Effector memory CD8-positive, alpha-beta T cell (primary cell): ENCODE measurements at regions not wholly inside any gene's neighbourhood (a gene's known extent, or its start where the extent isn't known, plus 50 kb on each side); places are given as distances from the start of the nearest gene placed in this dataset.

ENCODE experiments used
- ATAC-seq: fragments of 150-1000 bp; cut with Tn5 transposase; replicated peaks from 2 replicates; pipeline ENCODE4 v1.10.0; 2021; ENCODE audit warnings: mild to moderate bottlenecking, moderate library complexity
- DNase-seq, 3 experiments: peaks; one replicate each; pipeline ENCODE4 v3.0.0; 2021
- H3K27ac Mint-ChIP-seq, 2 donors: one replicate each; pipeline ENCODE4 v1.8.0; 2022; ENCODE audit warnings: mild to moderate bottlenecking in 2 of 2, mixed read lengths in 2 of 2, moderate library complexity in 2 of 2
- H3K27me3 Mint-ChIP-seq, 2 donors: one replicate each; pipeline ENCODE4 v1.8.0; 2022; ENCODE audit warnings: mixed read lengths in 2 of 2
- H3K36me3 Mint-ChIP-seq: one replicate; pipeline ENCODE4 v1.8.0; 2022; ENCODE audit warnings: mild to moderate bottlenecking, moderate library complexity, mixed read lengths; ENCODE audit not compliant: insufficient read depth
- H3K4me1 Mint-ChIP-seq, 2 donors: one replicate each; pipeline ENCODE4 v1.8.0; 2022; ENCODE audit warnings: low read depth in 2 of 2, mixed read lengths in 2 of 2
- H3K4me3 Mint-ChIP-seq, 2 donors: one replicate each; pipeline ENCODE4 v1.8.0; 2022; ENCODE audit warnings: mild to moderate bottlenecking in 2 of 2, mixed read lengths in 2 of 2, moderate library complexity in 2 of 2
- H3K9me3 Mint-ChIP-seq, 2 donors: one replicate each; pipeline ENCODE4 v1.8.0; 2022; ENCODE audit warnings: mixed read lengths in 2 of 2

DNA sequence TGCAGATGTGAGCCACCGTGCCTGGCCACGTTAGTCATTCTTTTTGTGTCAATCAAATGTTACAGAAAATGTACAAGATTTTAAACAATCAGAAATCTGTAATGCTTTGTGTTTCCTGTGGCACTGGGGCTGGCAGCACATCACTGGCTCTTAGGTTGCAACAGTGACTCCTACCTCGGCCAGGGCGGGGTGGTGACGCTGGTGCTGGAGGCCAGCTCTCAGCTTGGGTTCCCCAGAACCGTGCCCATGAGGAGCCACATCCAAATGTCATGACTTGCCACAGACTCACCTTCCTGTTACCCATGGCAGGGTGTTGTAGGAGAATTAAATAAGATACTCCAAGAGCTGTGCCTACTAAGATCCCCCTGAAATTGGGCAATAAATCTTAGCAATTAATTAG, 161.7 kb downstream of the TEX29 start:
- Mint-ChIP-seq H3K4me1 (no peaks in the 10 kb centered on the region), H3K27me3 (peaks cover 8 to 45% of the 10 kb centered on the region in 2 donors), H3K27ac (no peak overlapping the region), H3K36me3 (no peaks in the 10 kb centered on the region), H3K9me3 (no peaks in the 10 kb centered on the region), H3K4me3 (no peak overlapping the region)
- no peak for ATAC-seq
- DNase-seq: no peak

DNA sequence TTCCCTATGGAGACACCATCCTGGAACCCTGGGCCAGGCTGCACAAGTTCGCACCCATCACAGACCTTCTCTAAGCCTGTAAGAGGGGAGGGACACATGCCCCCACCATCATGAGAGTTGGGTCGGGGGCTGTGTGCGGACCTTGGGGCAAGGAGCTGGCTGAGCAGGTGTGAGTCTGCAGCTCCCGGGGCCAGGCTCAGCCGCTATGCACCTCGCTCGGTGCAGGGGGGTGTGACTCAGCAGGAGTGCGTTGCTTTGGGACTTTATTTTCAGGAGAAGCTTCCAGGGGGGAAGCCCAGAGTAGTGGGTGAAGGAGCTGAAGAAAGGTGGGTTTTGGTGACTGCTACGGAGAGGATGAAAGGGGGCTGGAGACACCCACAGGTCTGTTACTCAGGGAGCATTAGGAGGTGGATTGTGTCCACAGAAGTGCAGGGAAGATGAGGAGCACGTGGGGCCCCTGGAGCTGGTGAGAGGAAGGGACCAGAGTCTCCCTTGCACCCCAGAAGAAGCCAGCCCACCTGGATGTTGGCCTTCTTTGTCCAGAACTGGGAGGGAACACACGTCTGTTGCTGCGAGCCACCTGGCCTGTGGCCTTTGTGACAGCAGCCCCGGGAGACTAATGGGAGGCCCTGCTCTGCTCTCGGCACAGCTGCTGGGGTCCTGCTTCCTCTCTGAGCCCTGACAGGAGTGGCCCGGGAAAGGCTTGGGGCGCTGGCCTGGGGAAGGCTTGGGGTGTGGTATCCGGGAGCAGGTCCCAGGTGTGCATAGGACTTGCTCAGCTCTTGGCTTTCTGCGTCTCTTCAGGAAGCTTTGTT, 162.6 kb downstream of the TEX29 start:
- Mint-ChIP-seq H3K4me1 (no peaks in the 10 kb centered on the region), H3K27me3 (peaks cover 8 to 45% of the 10 kb centered on the region in 2 donors), H3K4me3 (no peak overlapping the region), H3K27ac (no peak overlapping the region), H3K36me3 (no peaks in the 10 kb centered on the region), H3K9me3 (no peaks in the 10 kb centered on the region)
- DNase-seq (no peak), ATAC-seq (no peak)

DNA sequence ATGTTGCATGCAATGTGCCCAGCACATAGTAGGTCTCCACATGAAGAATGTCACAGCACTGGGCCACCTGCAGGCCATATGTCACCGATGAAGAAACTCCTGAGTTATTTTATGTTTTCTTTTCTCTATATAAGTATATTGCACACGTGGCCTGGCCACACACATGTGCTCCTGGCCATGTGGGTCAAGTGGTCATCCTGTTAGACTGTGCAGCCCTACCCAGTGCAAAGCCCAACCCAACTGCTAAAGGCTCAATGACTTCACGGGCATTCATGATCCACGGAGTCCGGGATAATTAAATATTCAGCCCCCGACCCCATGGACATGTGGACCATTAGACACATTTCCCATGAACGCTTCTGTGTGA, 163.2 kb downstream of the TEX29 start:
- no peak overlapping the region for H3K4me3 Mint-ChIP-seq
- DNase-seq: no peak
- no peak for ATAC-seq
- H3K36me3 Mint-ChIP-seq: no peaks in the 10 kb centered on the region
- no peaks in the 10 kb centered on the region for H3K9me3 Mint-ChIP-seq
- H3K27me3 Mint-ChIP-seq: peaks cover 8 to 45% of the 10 kb centered on the region in 2 donors
- no peak overlapping the region for H3K27ac Mint-ChIP-seq
- H3K4me1 Mint-ChIP-seq: no peaks in the 10 kb centered on the region

DNA sequence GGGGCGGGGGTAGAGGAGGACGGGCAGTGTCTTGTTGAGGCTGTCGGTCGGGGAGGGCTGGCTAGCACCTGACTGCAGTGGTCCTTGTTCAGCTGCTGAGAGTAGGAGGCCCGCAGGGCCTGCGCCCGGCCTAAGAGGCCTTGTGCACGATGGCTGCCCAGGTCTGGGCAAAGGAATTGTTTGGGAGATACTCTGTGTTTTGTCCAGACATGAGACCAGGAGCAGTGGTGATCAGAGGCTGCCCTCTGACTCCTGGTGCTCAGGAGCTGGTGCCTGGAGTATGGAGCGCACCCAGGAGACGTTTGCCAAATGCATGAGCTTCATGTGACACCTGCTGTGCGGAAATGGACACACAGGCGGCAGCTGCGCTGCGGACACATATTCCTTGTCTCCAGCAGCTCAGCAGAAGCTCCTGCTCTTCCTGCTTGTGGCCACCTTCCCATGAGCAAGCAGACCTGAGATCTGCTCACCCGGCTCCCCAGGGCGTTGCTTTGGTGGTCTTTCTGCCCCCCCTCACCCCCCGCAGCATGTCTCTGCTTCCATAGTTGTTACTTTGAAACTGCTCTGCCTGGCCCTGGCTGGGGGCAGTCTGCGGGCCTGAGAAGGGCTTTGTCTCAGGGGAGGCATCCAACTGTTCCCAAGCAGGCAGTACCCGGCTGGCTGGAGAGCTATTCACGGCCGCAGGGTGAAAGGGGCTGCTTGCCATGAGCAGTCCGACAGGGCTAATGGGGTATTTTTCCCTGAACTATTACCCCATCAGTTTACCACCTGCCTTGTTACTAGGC, 163.9 kb downstream of the TEX29 start:
- H3K27ac Mint-ChIP-seq: no peak overlapping the region
- peaks cover 1 to 43% of the 10 kb centered on the region in 2 donors for H3K27me3 Mint-ChIP-seq
- DNase-seq: no peak
- no peak for ATAC-seq
- H3K4me3 Mint-ChIP-seq: no peak overlapping the region
- no peaks in the 10 kb centered on the region for H3K36me3 Mint-ChIP-seq
- H3K4me1 Mint-ChIP-seq: no peaks in the 10 kb centered on the region
- H3K9me3 Mint-ChIP-seq: no peaks in the 10 kb centered on the region

DNA sequence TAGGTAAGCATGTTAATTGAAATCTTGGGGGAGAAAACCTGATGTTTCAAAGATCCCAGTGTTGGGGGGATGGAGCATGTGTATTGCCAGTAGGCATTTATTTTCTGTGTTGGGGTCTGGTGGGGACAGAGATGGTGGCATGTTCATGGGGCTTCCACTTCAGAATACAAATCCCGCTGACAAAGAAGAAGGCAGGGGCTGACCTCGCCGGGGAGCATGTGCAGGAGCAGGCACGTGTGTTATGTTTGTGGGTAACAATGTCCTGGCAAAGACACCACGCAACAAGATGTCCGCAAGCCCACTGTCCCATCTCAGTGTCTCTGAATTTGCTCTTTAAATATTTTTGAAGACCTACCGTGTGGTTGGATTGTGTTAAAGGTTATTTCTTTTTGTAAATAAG, 164.5 kb downstream of the TEX29 start:
- DNase-seq (no peak), ATAC-seq (no peak)
- no peaks in the 10 kb centered on the region for H3K4me1 Mint-ChIP-seq
- no peaks in the 10 kb centered on the region for H3K9me3 Mint-ChIP-seq
- no peaks in the 10 kb centered on the region for H3K36me3 Mint-ChIP-seq
- peaks cover 0 to 38% of the 10 kb centered on the region in 2 donors for H3K27me3 Mint-ChIP-seq
- no peak overlapping the region for H3K4me3 Mint-ChIP-seq
- no peak overlapping the region for H3K27ac Mint-ChIP-seq

DNA sequence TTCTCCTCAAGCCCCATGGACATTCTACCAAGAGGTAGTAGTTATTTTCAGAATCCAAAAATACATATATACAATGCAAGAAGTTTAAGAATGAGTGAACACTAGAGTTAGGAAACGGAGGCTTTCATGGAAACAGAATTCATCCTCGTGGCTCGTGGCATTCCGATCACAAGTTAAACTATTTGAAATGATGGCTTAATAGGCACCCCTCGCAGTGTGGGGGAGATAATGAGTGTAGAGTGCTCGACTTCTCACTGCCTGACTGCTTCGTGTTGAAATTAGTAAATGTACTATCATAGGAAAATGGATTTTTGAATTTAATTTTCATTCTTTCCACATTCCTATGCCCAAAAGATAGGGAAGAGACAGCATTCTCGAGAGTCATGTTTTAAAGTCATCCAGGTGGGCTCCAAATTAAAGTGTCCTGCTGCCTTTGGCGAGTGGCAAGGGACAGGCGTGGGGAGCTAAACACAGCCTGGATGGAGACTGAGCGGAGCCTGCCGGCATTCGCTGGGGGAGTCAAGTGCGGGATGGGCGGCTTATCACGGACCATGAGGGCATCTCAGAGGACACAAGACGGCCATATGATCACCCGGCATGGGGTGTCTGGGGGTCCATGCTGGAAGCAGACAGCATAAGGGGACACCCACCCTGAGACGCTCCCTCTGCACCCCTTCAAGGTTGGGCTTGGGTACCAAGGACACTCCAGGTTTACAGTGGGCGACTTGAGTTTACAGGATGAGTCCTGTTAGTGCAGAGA, 165.2 kb downstream of the TEX29 start:
- no peak for DNase-seq
- Mint-ChIP-seq H3K9me3 (no peaks in the 10 kb centered on the region), H3K4me1 (no peaks in the 10 kb centered on the region)

DNA sequence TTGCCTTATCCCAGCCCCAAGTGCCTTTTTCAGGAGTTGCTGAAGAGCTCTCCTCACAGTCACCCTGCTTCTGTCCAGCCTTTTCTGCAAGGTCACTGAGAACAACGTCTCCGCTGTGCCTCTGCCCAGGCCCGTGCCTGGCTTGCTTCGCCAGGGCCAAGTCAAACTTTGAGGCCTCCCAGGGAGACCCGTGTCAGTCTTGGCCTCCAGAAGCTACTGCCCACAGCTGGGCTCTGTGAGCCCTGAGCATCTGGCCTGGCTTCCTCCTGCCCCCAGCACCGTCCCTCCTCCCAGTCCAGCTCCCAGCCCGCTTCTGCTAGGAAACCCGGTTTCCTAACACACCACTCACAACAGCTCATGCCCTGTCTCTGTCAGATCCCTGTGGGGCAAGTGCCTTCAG, 165.9 kb downstream of the TEX29 start:
- no peaks in the 10 kb centered on the region for H3K9me3 Mint-ChIP-seq
- H3K4me1 Mint-ChIP-seq: no peaks in the 10 kb centered on the region
- no peak for ATAC-seq
- H3K27me3 Mint-ChIP-seq: peaks cover 0 to 28% of the 10 kb centered on the region in 2 donors
- H3K36me3 Mint-ChIP-seq: no peaks in the 10 kb centered on the region
- H3K4me3 Mint-ChIP-seq: no peak overlapping the region
- no peak overlapping the region for H3K27ac Mint-ChIP-seq
- DNase-seq: no peak

More for the DNA sequence above, 165.2 kb downstream of the TEX29 start:
- no peak overlapping the region for H3K4me3 Mint-ChIP-seq
- ATAC-seq: no peak
- no peaks in the 10 kb centered on the region for H3K36me3 Mint-ChIP-seq
- H3K27me3 Mint-ChIP-seq: peaks cover 0 to 32% of the 10 kb centered on the region in 2 donors
- no peak overlapping the region for H3K27ac Mint-ChIP-seq

DNA sequence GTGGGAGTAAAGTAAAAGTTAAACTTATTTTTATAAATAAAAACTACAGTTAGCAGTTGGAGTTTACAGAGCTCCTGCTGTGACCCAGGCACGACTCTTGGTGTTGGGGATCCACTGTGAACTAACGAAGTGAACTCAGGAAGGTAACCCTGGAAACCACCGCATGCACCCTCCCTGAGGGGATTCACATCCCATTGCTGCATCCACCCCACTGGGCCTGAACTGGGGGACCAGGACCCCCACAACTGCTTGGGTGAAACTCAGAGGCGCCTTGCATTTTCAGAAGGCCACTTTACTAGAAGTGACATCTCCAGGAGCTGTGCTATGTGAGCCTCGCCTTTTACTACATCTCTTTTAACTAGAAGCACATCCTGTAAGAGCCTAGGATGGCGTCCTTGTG, 166.4 kb downstream of the TEX29 start:
- DNase-seq (no peak), ATAC-seq (no peak)
- H3K36me3 Mint-ChIP-seq: no peaks in the 10 kb centered on the region
- no peak overlapping the region for H3K27ac Mint-ChIP-seq
- H3K4me1 Mint-ChIP-seq: no peaks in the 10 kb centered on the region
- H3K9me3 Mint-ChIP-seq: no peaks in the 10 kb centered on the region
- H3K4me3 Mint-ChIP-seq: no peak overlapping the region
- peaks cover 0 to 28% of the 10 kb centered on the region in 2 donors for H3K27me3 Mint-ChIP-seq

DNA sequence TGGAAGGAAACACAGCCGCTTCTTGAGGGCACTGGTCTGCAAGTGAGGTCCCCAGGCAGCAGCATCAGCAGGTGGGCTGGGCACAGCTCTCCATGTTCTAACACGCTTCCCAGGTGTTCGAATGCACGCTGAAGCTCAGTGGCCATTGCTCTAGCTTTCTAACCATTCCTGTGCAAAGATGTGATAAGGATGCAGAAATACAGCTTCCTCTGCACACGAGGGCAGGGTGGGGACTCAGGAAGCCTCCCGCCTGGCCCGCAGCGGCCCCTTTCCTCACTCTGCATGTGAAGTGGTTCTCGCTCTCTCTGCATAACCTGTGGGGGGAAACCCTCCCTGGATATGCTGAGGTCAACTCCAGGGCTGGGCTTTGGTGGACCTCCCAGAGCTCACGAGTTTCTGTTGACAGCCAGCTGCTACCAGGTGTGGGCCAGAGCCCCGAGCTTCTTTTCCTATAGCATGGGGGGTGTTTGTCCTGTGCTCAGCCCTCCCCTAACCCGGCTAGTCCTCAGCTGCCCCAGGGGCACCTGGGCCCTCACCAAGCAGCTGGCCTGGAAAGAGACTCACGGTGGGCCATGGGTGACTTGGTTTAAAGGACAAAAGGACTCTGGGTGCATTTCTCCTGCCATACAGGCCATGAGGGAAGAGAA, 168.2 kb downstream of the TEX29 start:
- H3K27ac Mint-ChIP-seq: no peak overlapping the region
- no peak for DNase-seq
- no peak for ATAC-seq
- no peaks in the 10 kb centered on the region for H3K4me1 Mint-ChIP-seq
- no peaks in the 10 kb centered on the region for H3K36me3 Mint-ChIP-seq
- H3K27me3 Mint-ChIP-seq: peaks cover 0 to 29% of the 10 kb centered on the region in 2 donors
- no peaks in the 10 kb centered on the region for H3K9me3 Mint-ChIP-seq
- H3K4me3 Mint-ChIP-seq: no peak overlapping the region

DNA sequence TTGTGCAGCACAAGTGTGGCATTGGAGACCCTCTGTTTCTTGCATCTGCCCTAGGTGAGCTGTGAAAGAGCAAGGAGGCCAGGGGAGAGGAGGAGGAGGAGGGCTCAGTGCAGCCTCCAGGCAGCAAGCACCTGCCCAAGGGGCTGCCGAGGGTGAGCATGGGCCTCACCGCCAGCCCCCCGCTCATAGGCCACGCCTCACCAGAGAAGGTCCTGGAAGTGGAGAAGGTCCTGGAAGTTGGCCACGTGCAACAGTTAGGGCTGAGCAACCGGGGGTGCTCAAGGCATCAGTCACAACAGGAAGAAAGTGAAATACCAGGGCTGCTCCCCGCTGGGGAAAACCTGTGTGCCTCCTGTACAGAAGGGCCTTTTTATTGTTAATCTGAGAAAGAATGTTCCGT, 168.9 kb downstream of the TEX29 start:
- no peaks in the 10 kb centered on the region for H3K9me3 Mint-ChIP-seq
- H3K27me3 Mint-ChIP-seq: peaks cover 0 to 22% of the 10 kb centered on the region in 2 donors
- no peak overlapping the region for H3K4me3 Mint-ChIP-seq
- H3K36me3 Mint-ChIP-seq: no peaks in the 10 kb centered on the region
- H3K4me1 Mint-ChIP-seq: no peaks in the 10 kb centered on the region
- ATAC-seq (no peak), DNase-seq (no peak)
- no peak overlapping the region for H3K27ac Mint-ChIP-seq

DNA sequence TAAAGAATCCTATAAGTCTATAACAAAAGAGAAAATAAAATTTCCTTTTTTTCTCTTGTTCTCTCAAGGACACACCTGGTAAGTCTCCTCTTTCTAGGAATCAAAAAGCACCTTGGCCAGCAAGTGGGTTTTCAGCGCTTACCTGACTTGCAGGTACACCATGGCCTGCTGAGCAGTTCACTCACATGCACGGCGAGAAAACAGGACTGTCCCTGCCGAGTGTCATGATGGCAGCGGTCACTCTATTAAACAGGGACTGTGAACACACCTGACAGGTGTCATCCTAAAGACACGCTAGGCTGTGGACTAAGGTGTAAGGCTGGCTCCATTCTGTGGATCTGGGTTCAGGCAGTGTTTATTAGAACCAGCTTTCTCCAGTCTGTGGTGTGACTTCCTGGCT, 170.2 kb downstream of the TEX29 start:
- DNase-seq: no peak
- Mint-ChIP-seq H3K4me1 (no peaks in the 10 kb centered on the region), H3K27ac (no peak overlapping the region), H3K27me3 (peaks cover 0 to 21% of the 10 kb centered on the region in 2 donors), H3K36me3 (no peaks in the 10 kb centered on the region), H3K4me3 (no peak overlapping the region), H3K9me3 (no peaks in the 10 kb centered on the region)
- ATAC-seq: no peak

DNA sequence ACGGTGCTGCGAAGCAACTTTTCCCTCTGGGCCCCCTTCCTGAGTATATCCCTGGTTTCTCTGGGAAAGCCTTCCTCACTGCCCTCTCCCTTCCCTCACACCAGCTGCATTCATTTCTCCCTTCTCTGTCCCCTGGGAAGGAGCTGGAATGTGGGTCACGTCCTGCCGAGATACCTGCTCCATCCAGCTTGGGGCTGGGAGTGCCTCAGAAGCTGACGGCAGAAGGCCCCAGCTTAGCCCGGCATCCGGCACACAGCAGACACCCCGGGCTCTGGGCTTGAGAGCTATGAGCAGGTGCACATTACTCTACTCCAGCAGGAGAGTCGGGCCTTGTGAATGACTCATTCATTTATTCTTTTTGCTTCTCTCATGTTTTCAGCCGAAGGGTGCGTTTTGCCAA, 170.6 kb downstream of the TEX29 start:
- DNase-seq (no peak), ATAC-seq (no peak)
- Mint-ChIP-seq H3K27me3 (peaks cover 0 to 21% of the 10 kb centered on the region in 2 donors), H3K36me3 (no peaks in the 10 kb centered on the region), H3K27ac (no peak overlapping the region), H3K9me3 (no peaks in the 10 kb centered on the region), H3K4me3 (no peak overlapping the region), H3K4me1 (no peaks in the 10 kb centered on the region)

DNA sequence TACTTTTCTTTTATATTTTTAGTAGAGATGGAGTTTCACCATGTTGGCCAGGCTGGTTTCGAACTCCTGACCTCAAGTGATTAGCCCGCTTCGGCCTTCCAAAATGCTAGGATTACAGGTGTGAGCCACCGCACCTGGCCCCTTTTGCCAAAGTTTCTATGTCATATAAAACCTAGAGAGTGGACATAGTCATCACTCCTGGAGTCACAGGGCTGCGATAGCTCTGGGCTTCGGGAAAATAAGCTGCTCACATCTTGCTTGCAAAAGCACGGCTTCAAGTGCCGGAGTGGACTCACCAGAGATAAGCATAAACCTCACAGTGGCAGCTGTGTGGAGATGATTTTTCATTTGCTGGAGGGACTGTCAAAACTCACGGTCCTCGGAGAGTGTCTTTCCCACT, 171.2 kb downstream of the TEX29 start:
- H3K36me3 Mint-ChIP-seq: no peaks in the 10 kb centered on the region
- H3K27me3 Mint-ChIP-seq: peaks cover 0 to 15% of the 10 kb centered on the region in 2 donors
- no peak overlapping the region for H3K4me3 Mint-ChIP-seq
- H3K4me1 Mint-ChIP-seq: no peaks in the 10 kb centered on the region
- no peak overlapping the region for H3K27ac Mint-ChIP-seq
- no peak for DNase-seq
- no peak for ATAC-seq
- no peaks in the 10 kb centered on the region for H3K9me3 Mint-ChIP-seq
